UCSD-AML1 (cell line): ENCODE measurements at regions not wholly inside any gene's neighbourhood (a gene's known extent, or its start where the extent isn't known, plus 50 kb on each side); places are given as distances from the start of the nearest gene placed in this dataset.

Experiments
- DNase-seq: peaks from one replicate; lab custom pipeline; 2025; ENCODE audit not compliant: unreplicated experiment; lab: John Stamatoyannopoulos, UW

GRCh38 chr6:121810158-121811032 lies 374.9 kb downstream of the GJA1 start:
- DNase-seq, result no peak

GRCh38 chr6:121811106-121811505 lies 375.7 kb downstream of the GJA1 start:
- DNase-seq, result no peak

GRCh38 chr6:121816361-121816760 lies 380.9 kb downstream of the GJA1 start:
- no peak for DNase-seq

GRCh38 chr6:121816906-121817540 lies 381.6 kb downstream of the GJA1 start:
- DNase-seq, result no peak

DNA sequence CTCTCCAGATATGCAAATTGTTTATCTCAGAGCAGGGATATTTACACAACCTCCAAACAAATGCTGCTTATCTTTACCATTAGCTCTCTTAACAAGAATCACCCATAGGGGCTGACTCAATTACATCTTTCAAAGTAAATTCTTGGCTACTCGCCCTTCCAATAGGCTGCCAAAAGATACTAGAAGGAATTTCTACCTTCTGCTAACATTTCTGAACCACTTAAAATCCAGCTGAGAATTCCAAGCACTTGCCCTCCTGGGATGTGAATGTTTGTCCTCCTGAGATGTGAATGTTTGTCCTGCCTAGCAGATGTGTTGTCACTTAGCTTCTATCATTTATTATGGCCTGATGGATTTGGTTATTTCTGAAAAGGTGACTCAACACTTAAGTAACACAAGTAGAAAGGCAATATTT lies 388.0 kb downstream of the GJA1 start:
- DNase-seq, result no peak

DNA sequence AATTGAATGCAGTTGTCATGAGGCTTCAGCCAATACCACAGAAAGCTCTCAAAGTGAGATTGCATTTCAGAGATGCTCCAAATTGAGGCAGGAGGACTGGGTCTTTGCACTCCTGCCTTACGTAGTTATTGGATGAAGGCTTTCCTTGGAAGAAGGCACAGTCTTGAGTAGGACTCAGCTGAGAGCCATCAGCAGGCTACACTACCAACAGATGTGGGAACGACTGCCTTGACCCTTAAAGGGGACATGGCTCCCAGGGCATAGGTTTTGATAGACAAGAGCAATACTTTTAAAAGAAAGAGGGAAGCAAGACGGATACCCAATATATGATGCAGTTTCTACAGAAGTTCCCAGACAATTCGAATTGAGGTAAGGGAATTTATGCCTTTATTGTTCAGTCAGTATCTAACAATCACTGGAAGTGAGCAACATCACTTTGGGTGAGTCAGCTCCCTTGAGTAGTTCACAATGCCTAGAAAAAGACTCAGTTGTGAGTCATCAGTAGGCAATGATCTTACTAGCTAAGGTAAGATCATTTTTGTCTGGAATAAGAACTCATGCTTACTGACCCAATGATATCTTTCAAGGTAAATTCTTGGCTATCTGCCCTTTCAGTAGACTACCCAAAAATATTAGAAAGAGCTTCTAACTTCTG lies 390.8 kb downstream of the GJA1 start:
- DNase-seq, result no peak

DNA sequence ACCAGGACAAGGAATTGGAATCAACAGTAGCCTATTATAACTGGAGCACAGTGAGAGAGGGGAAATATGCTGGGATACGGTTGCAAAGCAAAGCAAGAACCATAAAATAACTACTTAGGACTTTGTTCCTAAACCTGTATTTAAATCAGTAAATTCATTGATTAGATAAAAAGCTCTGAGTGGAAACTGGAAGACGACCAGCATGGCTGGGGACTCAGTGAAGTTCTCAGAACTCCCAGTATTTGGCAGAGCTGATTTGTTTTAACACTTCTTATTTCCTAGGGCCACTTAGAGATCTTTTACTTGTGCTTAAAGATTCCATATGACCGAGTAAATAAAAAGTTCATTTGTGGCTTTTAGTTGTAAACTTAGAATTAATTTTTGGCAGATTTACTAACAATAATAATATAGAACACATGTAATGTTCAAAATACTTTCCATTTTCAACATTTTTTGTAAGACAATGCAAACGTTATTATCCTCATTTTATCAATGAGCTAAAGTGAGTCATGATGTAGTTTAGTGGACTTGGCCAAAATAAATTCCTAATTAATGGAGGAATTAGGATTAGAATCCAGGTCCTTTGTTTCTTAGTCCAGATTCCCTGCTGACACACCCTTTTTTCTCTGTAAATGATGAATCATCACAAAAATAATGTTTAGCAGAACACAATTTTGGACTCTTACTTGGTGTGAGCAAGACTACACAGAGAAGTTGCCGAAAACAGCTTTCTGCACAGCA lies 392.9 kb downstream of the GJA1 start:
- no peak for DNase-seq

GRCh38 chr6:121830736-121831135 lies 395.3 kb downstream of the GJA1 start:
- DNase-seq, result no peak

- DNase-seq, result no peak
Measured at GRCh38 chr6:121835662-121836061, 400.2 kb downstream of the GJA1 start.

- no peak for DNase-seq
Measured at GRCh38 chr6:121837545-121838229, 402.2 kb downstream of the GJA1 start.

GRCh38 chr6:121838842-121839241 lies 403.4 kb downstream of the GJA1 start:
- DNase-seq, result no peak

- DNase-seq, result no peak
Measured at GRCh38 chr6:121839896-121840295, 404.4 kb downstream of the GJA1 start.

DNA sequence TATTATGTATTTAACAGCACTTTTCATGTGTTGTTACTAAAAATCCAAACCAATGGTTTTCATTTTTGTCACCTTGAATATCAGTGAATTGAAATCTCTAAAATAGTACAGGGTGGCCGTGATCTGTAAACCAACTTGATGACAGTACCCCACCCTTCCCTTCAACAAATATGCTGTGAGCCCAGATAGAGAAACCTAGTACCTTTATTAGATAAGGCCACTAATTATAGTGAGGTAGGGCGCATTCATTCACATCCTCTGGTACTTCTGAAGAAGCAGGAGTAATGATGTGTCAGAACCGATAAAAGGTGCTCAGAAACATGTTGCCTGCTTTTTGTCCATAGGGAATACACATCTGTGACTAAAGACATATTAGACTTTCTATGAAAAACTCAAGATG lies 409.5 kb downstream of the GJA1 start:
- no peak for DNase-seq

DNA sequence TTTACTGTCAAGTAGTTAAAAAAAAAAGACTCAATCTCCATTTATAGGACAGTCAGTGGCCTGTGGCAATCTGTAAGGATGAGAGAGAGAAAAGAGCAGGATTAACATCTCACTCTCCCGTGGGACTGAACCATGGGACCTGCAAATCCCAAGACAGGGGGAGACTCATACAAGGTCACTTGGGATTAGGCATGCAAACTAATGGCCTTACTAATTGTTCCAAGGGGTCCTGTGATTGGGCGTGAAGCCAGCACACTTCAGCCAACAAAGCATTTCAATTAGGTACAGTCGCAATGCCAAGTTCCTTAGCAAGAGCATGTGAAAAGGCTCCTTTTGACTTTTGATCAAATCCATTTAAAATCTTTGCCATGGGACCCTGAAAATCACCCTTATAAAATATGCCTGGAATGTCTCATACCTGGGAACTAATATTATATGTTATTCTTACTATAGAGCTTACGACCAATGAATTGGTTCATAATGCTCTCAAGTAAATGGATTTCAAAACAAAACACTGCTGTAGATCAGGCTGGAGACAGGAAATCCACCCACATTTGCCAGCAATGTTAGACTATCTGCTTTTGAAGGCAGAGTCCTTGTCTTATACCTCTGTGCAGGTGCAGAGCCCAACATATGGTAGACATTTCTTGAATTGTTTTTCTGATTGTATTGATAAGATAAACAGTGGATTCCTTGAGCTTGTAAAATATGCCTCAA lies 412.5 kb downstream of the GJA1 start:
- DNase-seq, result no peak

- no peak for DNase-seq
Measured at GRCh38 chr6:121848523-121849255, 413.2 kb downstream of the GJA1 start.

DNA sequence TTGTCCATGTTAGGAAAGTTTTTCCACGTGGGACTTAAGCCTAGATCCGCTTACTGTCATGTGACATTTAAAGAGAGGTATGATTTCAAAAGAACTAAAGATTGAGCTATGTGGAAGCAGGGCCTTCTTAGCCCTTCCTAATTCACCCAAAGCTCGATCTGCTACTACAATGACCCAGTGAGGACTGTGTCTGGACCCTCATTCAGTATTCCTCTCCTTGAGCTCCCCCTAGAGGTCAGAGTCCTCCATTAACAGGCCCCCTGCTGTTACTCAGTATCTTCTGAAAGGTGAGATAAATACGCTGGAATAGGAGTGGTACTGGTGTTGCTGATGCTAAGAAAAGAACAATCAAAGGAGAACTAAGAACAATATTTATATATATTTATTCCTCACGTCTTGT lies 414.0 kb downstream of the GJA1 start:
- no peak for DNase-seq

DNA sequence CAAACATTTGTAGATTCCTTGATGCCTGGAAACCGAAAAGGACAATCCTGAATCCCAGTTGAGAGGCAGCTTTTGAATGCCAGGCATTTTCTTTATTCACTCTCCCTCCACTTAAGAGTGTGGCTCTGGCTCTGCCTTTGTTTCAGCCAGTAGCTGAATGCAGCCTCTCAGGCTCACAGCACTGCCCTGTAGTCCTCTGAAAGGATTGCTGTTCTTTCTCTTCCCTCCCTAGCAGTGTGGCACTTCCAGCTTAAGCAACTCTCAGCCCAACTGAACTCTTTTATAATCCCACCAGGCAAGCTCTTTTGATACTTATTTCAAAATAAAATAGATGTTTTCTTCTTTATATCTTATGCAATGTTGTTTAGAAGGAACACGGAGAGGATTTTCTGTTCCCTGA lies 415.6 kb downstream of the GJA1 start:
- DNase-seq, result no peak

DNA sequence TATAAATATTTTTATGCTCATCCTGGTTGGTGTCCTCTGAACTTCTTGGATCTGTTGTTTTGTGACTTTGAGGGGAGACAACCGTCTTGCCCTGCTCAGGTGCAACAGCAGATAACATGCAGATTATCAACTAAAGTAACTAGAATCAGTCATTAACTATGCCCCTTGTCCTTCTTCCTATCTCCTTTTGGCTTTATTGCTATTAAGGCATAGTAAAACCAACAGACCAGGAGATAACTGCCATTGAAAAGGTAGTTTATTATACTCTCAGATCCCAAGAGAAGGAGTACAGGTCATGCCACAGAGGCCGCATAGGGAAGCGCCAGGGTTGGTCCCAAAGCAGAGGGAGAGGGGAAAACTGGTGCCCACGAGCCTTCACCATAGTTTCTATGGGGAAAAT lies 418.2 kb downstream of the GJA1 start:
- DNase-seq, result no peak

- no peak for DNase-seq
Measured at GRCh38 chr6:121855521-121855920, 420.1 kb downstream of the GJA1 start.
